HEK293 (cell line): ENCODE measurements at regions not wholly inside any gene's neighbourhood (a gene's known extent, or its start where the extent isn't known, plus 50 kb on each side); places are given as distances from the start of the nearest gene placed in this dataset.

Experiments
- CTCF ChIA-PET: fragments of 350-600 bp; formaldehyde crosslinking; extraction: SDS; loops from one replicate; lab custom pipeline; 2021; ENCODE audit warnings: antibody characterized with exemption; lab: Yijun Ruan, JAX
- POLR2A ChIA-PET: fragments of 300-600 bp; formaldehyde crosslinking; extraction: SDS; loops from one replicate; lab custom pipeline; 2020; ENCODE audit warnings: antibody characterized with exemption, inconsistent platforms; lab: Yijun Ruan, JAX
- H3K27ac ChIP-seq: fragments of 200-500 bp; sonication (Bioruptor generic); 2 replicates; pipeline ENCODE4 v1.5.1; 2014; ENCODE audit warnings: low read depth, low read length, control low read depth, inconsistent platforms; ENCODE audit errors: extremely low read depth
- H3K36me3 ChIP-seq, 2 experiments: fragments of 200-500 bp in 1 of 2; sonication (Bioruptor generic) in 1 of 2; 1 replicate in 1 of 2; 2 replicates in 1 of 2; pipeline ENCODE4 v1.5.1; 2014 to 2017; ENCODE audit warnings: inconsistent platforms in 2 of 2, low read length in 2 of 2; ENCODE audit not compliant: control insufficient read depth in 2 of 2, insufficient read depth in 1 of 2
- H3K4me1 ChIP-seq: fragments of 200-500 bp; sonication (Bioruptor generic); 2 replicates; pipeline ENCODE4 v1.5.1; 2014; ENCODE audit warnings: mild to moderate bottlenecking, low read length, inconsistent platforms; ENCODE audit not compliant: control insufficient read depth, insufficient read depth
- H3K4me3 ChIP-seq: 2 replicates; pipeline ENCODE4 v1.5.1; 2011; ENCODE audit warnings: low read depth, mild to moderate bottlenecking, control low read depth, low read length, moderate library complexity
- H3K9me3 ChIP-seq: fragments of 200-500 bp; sonication (Bioruptor generic); 2 replicates; pipeline ENCODE4 v1.5.1; 2014; ENCODE audit warnings: low read depth, low read length, inconsistent platforms; ENCODE audit not compliant: control insufficient read depth, insufficient read depth
- GLIS2 ChIP-seq: fragments of 450-650 bp; formaldehyde crosslinking; IDR thresholded peaks from 2 replicates; pipeline ENCODE4 v1.5.1; 2016; ENCODE audit warnings: missing biosample characterization, missing genetic modification characterization
- KLF1 ChIP-seq: fragments of 450-650 bp; formaldehyde crosslinking; IDR thresholded peaks from 2 replicates; pipeline ENCODE4 v1.5.1; 2016; ENCODE audit warnings: missing biosample characterization, missing genetic modification characterization
- KLF16 ChIP-seq: fragments of 450-650 bp; formaldehyde crosslinking; IDR thresholded peaks from 2 replicates; pipeline ENCODE4 v1.5.1; 2017; ENCODE audit warnings: missing biosample characterization, missing genetic modification characterization
- TRIM28 ChIP-seq: IDR thresholded peaks from 2 replicates; pipeline ENCODE4 v1.6.1; 2011; ENCODE audit warnings: low read length, control low read depth, borderline replicate concordance
- WT1 ChIP-seq: fragments of 450-650 bp; formaldehyde crosslinking; IDR thresholded peaks from 2 replicates; pipeline ENCODE4 v1.5.1; 2016; ENCODE audit warnings: missing biosample characterization, missing genetic modification characterization
- ZBTB8A ChIP-seq: fragments of 450-650 bp; formaldehyde crosslinking; IDR thresholded peaks from 2 replicates; pipeline ENCODE4 v1.5.1; 2016; ENCODE audit warnings: missing biosample characterization, missing genetic modification characterization
- ZFP3 ChIP-seq: fragments of 450-650 bp; formaldehyde crosslinking; IDR thresholded peaks from 2 replicates; pipeline ENCODE4 v1.5.1; 2016; ENCODE audit warnings: low read depth, missing biosample characterization, missing genetic modification characterization
- ZNF121 ChIP-seq: fragments of 450-650 bp; formaldehyde crosslinking; IDR thresholded peaks from 2 replicates; pipeline ENCODE4 v1.5.1; 2016; ENCODE audit warnings: missing biosample characterization, missing genetic modification characterization
- ZNF221 ChIP-seq: fragments of 450-650 bp; formaldehyde crosslinking; IDR thresholded peaks from 2 replicates; pipeline ENCODE4 v1.5.1; 2017; ENCODE audit warnings: missing biosample characterization, missing genetic modification characterization, borderline replicate concordance
- ZNF302 ChIP-seq: fragments of 450-650 bp; formaldehyde crosslinking; IDR thresholded peaks from 2 replicates; pipeline ENCODE4 v1.5.1; 2016; ENCODE audit warnings: missing biosample characterization, missing genetic modification characterization, low read depth
- ZNF335 ChIP-seq: fragments of 450-650 bp; formaldehyde crosslinking; conservative IDR thresholded peaks from 2 replicates; pipeline ENCODE4 v1.5.1; 2016; ENCODE audit warnings: missing biosample characterization, missing genetic modification characterization
- ZNF548 ChIP-seq: fragments of 450-650 bp; formaldehyde crosslinking; IDR thresholded peaks from 2 replicates; pipeline ENCODE4 v1.5.1; 2016; ENCODE audit warnings: missing biosample characterization, missing genetic modification characterization
- ZNF549 ChIP-seq: fragments of 450-650 bp; IDR thresholded peaks from 2 replicates; pipeline ENCODE4 v1.5.1; 2018; ENCODE audit warnings: missing biosample characterization, missing genetic modification characterization, mild to moderate bottlenecking, inconsistent platforms, moderate library complexity
- ZNF610 ChIP-seq: fragments of 450-650 bp; formaldehyde crosslinking; IDR thresholded peaks from 2 replicates; pipeline ENCODE4 v1.5.1; 2016; ENCODE audit warnings: missing biosample characterization, missing genetic modification characterization, borderline replicate concordance
- ZNF629 ChIP-seq: fragments of 450-650 bp; formaldehyde crosslinking; IDR thresholded peaks from 2 replicates; pipeline ENCODE4 v1.5.1; 2017; ENCODE audit warnings: missing biosample characterization, missing genetic modification characterization
- ZNF776 ChIP-seq: fragments of 450-650 bp; formaldehyde crosslinking; IDR thresholded peaks from 2 replicates; pipeline ENCODE4 v1.5.0; 2017; ENCODE audit warnings: missing biosample characterization, missing genetic modification characterization, borderline replicate concordance
- TF ChIP-seq, protein P1 (sequence below): fragments of 450-650 bp; formaldehyde crosslinking; optimal IDR thresholded peaks from 2 replicates; pipeline ENCODE3; 2016; ENCODE audit warnings: missing biosample characterization, mild to moderate bottlenecking, missing genetic modification characterization
- TF ChIP-seq, protein P2 (sequence below): fragments of 450-650 bp; formaldehyde crosslinking; conservative IDR thresholded peaks from 2 replicates; pipeline ENCODE4 v1.5.1; 2016; ENCODE audit warnings: low read depth, missing biosample characterization, missing genetic modification characterization
- TF ChIP-seq, protein P3 (sequence below): fragments of 450-650 bp; formaldehyde crosslinking; IDR thresholded peaks from 2 replicates; pipeline ENCODE4 v1.5.1; 2016; ENCODE audit warnings: missing biosample characterization, missing genetic modification characterization, borderline replicate concordance
- TF ChIP-seq, protein P4 (sequence below): fragments of 450-650 bp; formaldehyde crosslinking; IDR thresholded peaks from 2 replicates; pipeline ENCODE4 v1.5.1; 2017; ENCODE audit warnings: missing biosample characterization, missing genetic modification characterization

DNA sequence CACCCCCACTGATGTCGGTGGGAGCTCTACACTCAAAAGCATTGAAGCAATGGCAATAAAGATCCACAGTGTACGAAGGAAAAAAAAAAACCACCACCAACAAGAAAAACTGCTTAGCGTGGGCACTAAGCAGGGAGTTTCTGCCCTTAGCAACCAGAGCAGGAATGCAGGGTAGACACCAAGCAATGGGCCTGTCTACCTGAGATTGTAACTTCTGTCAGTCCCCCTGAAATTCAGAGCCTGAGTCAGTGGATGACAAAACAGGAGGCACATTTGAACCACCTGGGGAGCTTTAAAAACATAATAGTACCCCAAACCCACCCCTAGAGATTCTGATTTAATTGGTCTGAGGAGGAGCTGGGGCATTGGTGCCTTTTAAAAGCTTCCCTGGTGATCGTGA, 275.2 kb downstream of the SATB1 start (continued):
- TF ChIP-seq, protein P1, sequence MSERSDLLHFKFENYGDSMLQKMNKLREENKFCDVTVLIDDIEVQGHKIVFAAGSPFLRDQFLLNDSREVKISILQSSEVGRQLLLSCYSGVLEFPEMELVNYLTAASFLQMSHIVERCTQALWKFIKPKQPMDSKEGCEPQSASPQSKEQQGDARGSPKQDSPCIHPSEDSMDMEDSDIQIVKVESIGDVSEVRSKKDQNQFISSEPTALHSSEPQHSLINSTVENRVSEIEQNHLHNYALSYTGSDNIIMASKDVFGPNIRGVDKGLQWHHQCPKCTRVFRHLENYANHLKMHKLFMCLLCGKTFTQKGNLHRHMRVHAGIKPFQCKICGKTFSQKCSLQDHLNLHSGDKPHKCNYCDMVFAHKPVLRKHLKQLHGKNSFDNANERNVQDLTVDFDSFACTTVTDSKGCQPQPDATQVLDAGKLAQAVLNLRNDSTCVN (tag by site-specific recombination) = no peak
- TF ChIP-seq, protein P2, sequence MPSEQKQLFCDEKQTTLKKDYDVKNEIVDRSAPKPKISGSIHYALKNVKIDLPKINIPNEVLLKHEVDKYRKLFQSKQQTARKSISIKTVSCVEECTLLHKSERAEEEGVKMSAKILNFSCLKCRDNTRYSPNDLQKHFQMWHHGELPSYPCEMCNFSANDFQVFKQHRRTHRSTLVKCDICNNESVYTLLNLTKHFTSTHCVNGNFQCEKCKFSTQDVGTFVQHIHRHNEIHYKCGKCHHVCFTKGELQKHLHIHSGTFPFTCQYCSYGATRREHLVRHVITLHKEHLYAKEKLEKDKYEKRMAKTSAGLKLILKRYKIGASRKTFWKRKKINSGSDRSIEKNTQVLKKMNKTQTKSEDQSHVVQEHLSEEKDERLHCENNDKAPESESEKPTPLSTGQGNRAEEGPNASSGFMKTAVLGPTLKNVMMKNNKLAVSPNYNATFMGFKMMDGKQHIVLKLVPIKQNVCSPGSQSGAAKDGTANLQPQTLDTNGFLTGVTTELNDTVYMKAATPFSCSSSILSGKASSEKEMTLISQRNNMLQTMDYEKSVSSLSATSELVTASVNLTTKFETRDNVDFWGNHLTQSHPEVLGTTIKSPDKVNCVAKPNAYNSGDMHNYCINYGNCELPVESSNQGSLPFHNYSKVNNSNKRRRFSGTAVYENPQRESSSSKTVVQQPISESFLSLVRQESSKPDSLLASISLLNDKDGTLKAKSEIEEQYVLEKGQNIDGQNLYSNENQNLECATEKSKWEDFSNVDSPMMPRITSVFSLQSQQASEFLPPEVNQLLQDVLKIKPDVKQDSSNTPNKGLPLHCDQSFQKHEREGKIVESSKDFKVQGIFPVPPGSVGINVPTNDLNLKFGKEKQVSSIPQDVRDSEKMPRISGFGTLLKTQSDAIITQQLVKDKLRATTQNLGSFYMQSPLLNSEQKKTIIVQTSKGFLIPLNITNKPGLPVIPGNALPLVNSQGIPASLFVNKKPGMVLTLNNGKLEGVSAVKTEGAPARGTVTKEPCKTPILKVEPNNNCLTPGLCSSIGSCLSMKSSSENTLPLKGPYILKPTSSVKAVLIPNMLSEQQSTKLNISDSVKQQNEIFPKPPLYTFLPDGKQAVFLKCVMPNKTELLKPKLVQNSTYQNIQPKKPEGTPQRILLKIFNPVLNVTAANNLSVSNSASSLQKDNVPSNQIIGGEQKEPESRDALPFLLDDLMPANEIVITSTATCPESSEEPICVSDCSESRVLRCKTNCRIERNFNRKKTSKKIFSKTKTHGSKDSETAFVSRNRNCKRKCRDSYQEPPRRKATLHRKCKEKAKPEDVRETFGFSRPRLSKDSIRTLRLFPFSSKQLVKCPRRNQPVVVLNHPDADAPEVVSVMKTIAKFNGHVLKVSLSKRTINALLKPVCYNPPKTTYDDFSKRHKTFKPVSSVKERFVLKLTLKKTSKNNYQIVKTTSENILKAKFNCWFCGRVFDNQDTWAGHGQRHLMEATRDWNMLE (tag by site-specific recombination) = no peak
- TF ChIP-seq ZNF335 = no peak
- TF ChIP-seq, all 188 proteins: peak for 0

DNA sequence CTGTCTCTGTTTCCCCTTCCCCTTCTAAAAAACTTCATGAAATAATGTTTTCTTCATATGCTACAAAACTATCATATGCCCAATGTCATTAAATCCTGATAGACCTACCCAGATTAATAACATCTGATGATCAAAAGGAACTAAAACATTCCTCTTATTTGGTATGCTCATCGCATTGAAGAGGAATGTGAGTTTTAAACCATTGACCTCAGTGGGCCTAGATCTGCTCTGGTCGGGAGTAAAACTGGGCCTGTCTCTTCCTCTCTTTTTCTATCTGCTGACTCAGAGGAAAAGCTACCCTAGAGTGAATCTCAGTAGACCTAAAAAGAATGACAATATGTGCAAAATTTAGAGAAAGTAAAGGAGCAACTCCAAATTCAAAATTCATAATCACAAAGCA, 275.8 kb downstream of the SATB1 start:
- H3K36me3 ChIP-seq = no peaks in the 10 kb centered on the region
- H3K27ac ChIP-seq = no peak overlapping the region
- no peaks in the 10 kb centered on the region for H3K9me3 ChIP-seq
- ChIA-PET POLR2A (no interaction called here), CTCF (no interaction called here)
- no peaks in the 10 kb centered on the region for H3K4me1 ChIP-seq
- TF ChIP-seq ZFP3 (tag by site-specific recombination) (no peak), ZNF548 (tag by site-specific recombination) (no peak), GLIS2 (tag by site-specific recombination) (no peak), ZNF776 (tag by site-specific recombination) (no peak), ZNF302 (tag by site-specific recombination) (no peak), ZNF221 (no peak), TRIM28 (no peak), WT1 (tag by site-specific recombination) (no peak), KLF1 (tag by site-specific recombination) (no peak), ZNF121 (no peak), KLF16 (tag by site-specific recombination) (no peak), ZBTB8A (tag by site-specific recombination) (no peak), ZNF549 (tag by site-specific recombination) (no peak), ZNF629 (no peak), ZNF610 (tag by site-specific recombination) (no peak)
- TF ChIP-seq, protein P3, sequence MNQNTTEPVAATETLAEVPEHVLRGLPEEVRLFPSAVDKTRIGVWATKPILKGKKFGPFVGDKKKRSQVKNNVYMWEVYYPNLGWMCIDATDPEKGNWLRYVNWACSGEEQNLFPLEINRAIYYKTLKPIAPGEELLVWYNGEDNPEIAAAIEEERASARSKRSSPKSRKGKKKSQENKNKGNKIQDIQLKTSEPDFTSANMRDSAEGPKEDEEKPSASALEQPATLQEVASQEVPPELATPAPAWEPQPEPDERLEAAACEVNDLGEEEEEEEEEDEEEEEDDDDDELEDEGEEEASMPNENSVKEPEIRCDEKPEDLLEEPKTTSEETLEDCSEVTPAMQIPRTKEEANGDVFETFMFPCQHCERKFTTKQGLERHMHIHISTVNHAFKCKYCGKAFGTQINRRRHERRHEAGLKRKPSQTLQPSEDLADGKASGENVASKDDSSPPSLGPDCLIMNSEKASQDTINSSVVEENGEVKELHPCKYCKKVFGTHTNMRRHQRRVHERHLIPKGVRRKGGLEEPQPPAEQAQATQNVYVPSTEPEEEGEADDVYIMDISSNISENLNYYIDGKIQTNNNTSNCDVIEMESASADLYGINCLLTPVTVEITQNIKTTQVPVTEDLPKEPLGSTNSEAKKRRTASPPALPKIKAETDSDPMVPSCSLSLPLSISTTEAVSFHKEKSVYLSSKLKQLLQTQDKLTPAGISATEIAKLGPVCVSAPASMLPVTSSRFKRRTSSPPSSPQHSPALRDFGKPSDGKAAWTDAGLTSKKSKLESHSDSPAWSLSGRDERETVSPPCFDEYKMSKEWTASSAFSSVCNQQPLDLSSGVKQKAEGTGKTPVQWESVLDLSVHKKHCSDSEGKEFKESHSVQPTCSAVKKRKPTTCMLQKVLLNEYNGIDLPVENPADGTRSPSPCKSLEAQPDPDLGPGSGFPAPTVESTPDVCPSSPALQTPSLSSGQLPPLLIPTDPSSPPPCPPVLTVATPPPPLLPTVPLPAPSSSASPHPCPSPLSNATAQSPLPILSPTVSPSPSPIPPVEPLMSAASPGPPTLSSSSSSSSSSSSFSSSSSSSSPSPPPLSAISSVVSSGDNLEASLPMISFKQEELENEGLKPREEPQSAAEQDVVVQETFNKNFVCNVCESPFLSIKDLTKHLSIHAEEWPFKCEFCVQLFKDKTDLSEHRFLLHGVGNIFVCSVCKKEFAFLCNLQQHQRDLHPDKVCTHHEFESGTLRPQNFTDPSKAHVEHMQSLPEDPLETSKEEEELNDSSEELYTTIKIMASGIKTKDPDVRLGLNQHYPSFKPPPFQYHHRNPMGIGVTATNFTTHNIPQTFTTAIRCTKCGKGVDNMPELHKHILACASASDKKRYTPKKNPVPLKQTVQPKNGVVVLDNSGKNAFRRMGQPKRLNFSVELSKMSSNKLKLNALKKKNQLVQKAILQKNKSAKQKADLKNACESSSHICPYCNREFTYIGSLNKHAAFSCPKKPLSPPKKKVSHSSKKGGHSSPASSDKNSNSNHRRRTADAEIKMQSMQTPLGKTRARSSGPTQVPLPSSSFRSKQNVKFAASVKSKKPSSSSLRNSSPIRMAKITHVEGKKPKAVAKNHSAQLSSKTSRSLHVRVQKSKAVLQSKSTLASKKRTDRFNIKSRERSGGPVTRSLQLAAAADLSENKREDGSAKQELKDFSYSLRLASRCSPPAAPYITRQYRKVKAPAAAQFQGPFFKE (tag by site-specific recombination) = no peak
- TF ChIP-seq, protein P4, sequence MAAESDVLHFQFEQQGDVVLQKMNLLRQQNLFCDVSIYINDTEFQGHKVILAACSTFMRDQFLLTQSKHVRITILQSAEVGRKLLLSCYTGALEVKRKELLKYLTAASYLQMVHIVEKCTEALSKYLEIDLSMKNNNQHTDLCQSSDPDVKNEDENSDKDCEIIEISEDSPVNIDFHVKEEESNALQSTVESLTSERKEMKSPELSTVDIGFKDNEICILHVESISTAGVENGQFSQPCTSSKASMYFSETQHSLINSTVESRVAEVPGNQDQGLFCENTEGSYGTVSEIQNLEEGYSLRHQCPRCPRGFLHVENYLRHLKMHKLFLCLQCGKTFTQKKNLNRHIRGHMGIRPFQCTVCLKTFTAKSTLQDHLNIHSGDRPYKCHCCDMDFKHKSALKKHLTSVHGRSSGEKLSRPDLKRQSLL (tag by site-specific recombination) = no peak
- no peak overlapping the region for H3K4me3 ChIP-seq
